HEK293 (cell line): ENCODE measurements at regions not wholly inside any gene's neighbourhood (a gene's known extent, or its start where the extent isn't known, plus 50 kb on each side); places are given as distances from the start of the nearest gene placed in this dataset.

ENCODE experiments used
- CTCF ChIA-PET: fragments of 350-600 bp; formaldehyde crosslinking; extraction: SDS; loops from one replicate; lab custom pipeline; 2021; ENCODE audit warnings: antibody characterized with exemption; lab: Yijun Ruan, JAX
- POLR2A ChIA-PET: fragments of 300-600 bp; formaldehyde crosslinking; extraction: SDS; loops from one replicate; lab custom pipeline; 2020; ENCODE audit warnings: antibody characterized with exemption, inconsistent platforms; lab: Yijun Ruan, JAX
- H3K27ac ChIP-seq: fragments of 200-500 bp; sonication (Bioruptor generic); 2 replicates; pipeline ENCODE4 v1.5.1; 2014; ENCODE audit warnings: low read depth, low read length, control low read depth, inconsistent platforms; ENCODE audit errors: extremely low read depth
- H3K36me3 ChIP-seq, 2 experiments: fragments of 200-500 bp in 1 of 2; sonication (Bioruptor generic) in 1 of 2; 1 replicate in 1 of 2; 2 replicates in 1 of 2; pipeline ENCODE4 v1.5.1; 2014 to 2017; ENCODE audit warnings: inconsistent platforms in 2 of 2, low read length in 2 of 2; ENCODE audit not compliant: control insufficient read depth in 2 of 2, insufficient read depth in 1 of 2
- H3K4me1 ChIP-seq: fragments of 200-500 bp; sonication (Bioruptor generic); 2 replicates; pipeline ENCODE4 v1.5.1; 2014; ENCODE audit warnings: mild to moderate bottlenecking, low read length, inconsistent platforms; ENCODE audit not compliant: control insufficient read depth, insufficient read depth
- H3K4me3 ChIP-seq: 2 replicates; pipeline ENCODE4 v1.5.1; 2011; ENCODE audit warnings: low read depth, mild to moderate bottlenecking, control low read depth, low read length, moderate library complexity
- H3K9me3 ChIP-seq: fragments of 200-500 bp; sonication (Bioruptor generic); 2 replicates; pipeline ENCODE4 v1.5.1; 2014; ENCODE audit warnings: low read depth, low read length, inconsistent platforms; ENCODE audit not compliant: control insufficient read depth, insufficient read depth
- GFI1B ChIP-seq: fragments of 450-650 bp; formaldehyde crosslinking; IDR thresholded peaks from 2 replicates; pipeline ENCODE4 v1.5.1; 2016; ENCODE audit warnings: missing biosample characterization, missing genetic modification characterization
- HOXA7 ChIP-seq: sonication (generic); formaldehyde crosslinking; IDR thresholded peaks from 2 replicates; pipeline ENCODE4 v1.8.1; 2022; ENCODE audit warnings: missing genetic modification reagents, borderline replicate concordance
- KLF9 ChIP-seq: fragments of 450-650 bp; formaldehyde crosslinking; IDR thresholded peaks from 2 replicates; pipeline ENCODE4 v1.5.1; 2016; ENCODE audit warnings: missing biosample characterization, missing genetic modification characterization, low read depth
- OSR2 ChIP-seq: fragments of 450-650 bp; formaldehyde crosslinking; IDR thresholded peaks from 2 replicates; pipeline ENCODE4 v1.5.1; 2016; ENCODE audit warnings: missing biosample characterization, missing genetic modification characterization
- PBX3 ChIP-seq: sonication (generic); formaldehyde crosslinking; IDR thresholded peaks from 2 replicates; pipeline ENCODE4 v1.8.1; 2022; ENCODE audit warnings: mild to moderate bottlenecking, moderate library complexity, missing genetic modification reagents
- SP3 ChIP-seq: fragments of 450-650 bp; formaldehyde crosslinking; IDR thresholded peaks from 2 replicates; pipeline ENCODE4 v1.5.1; 2016; ENCODE audit warnings: missing biosample characterization, missing genetic modification characterization
- TRIM28 ChIP-seq: IDR thresholded peaks from 2 replicates; pipeline ENCODE4 v1.6.1; 2011; ENCODE audit warnings: low read length, control low read depth, borderline replicate concordance
- ZBTB21 ChIP-seq: fragments of 450-650 bp; formaldehyde crosslinking; IDR thresholded peaks from 2 replicates; pipeline ENCODE4 v1.5.1; 2017; ENCODE audit warnings: missing biosample characterization, missing genetic modification characterization
- ZBTB44 ChIP-seq: fragments of 450-650 bp; IDR thresholded peaks from 2 replicates; pipeline ENCODE4 v1.5.1; 2018; ENCODE audit warnings: missing biosample characterization, mild to moderate bottlenecking, missing genetic modification characterization
- ZBTB48 ChIP-seq: fragments of 450-650 bp; formaldehyde crosslinking; IDR thresholded peaks from 2 replicates; pipeline ENCODE4 v1.5.1; 2016; ENCODE audit warnings: missing biosample characterization, missing genetic modification characterization
- ZNF2 ChIP-seq: fragments of 450-650 bp; formaldehyde crosslinking; IDR thresholded peaks from 2 replicates; pipeline ENCODE4 v1.5.1; 2016; ENCODE audit warnings: missing biosample characterization, missing genetic modification characterization
- ZNF221 ChIP-seq: fragments of 450-650 bp; formaldehyde crosslinking; IDR thresholded peaks from 2 replicates; pipeline ENCODE4 v1.5.1; 2017; ENCODE audit warnings: missing biosample characterization, missing genetic modification characterization, borderline replicate concordance
- ZNF223 ChIP-seq: fragments of 450-650 bp; formaldehyde crosslinking; IDR thresholded peaks from 2 replicates; pipeline ENCODE4 v1.5.1; 2016; ENCODE audit warnings: missing biosample characterization, missing genetic modification characterization
- ZNF248 ChIP-seq: fragments of 450-650 bp; formaldehyde crosslinking; IDR thresholded peaks from 2 replicates; pipeline ENCODE4 v1.5.1; 2017; ENCODE audit warnings: missing biosample characterization, missing genetic modification characterization
- ZNF280D ChIP-seq: fragments of 450-650 bp; formaldehyde crosslinking; IDR thresholded peaks from 2 replicates; pipeline ENCODE4 v1.5.1; 2016; ENCODE audit warnings: missing biosample characterization, missing genetic modification characterization
- ZNF311 ChIP-seq: fragments of 450-650 bp; formaldehyde crosslinking; IDR thresholded peaks from 2 replicates; pipeline ENCODE4 v1.5.1; 2017; ENCODE audit warnings: missing biosample characterization, missing genetic modification characterization, borderline replicate concordance
- ZNF423 ChIP-seq: fragments of 450-650 bp; formaldehyde crosslinking; IDR thresholded peaks from 2 replicates; pipeline ENCODE4 v1.5.1; 2016; ENCODE audit warnings: missing biosample characterization, missing genetic modification characterization
- ZNF433 ChIP-seq: fragments of 450-650 bp; formaldehyde crosslinking; IDR thresholded peaks from 2 replicates; pipeline ENCODE4 v1.5.1; 2016; ENCODE audit warnings: missing biosample characterization, missing genetic modification characterization, low read depth
- ZNF48 ChIP-seq: fragments of 450-650 bp; formaldehyde crosslinking; IDR thresholded peaks from 2 replicates; pipeline ENCODE4 v1.5.1; 2016; ENCODE audit warnings: missing biosample characterization, missing genetic modification characterization
- ZNF488 ChIP-seq: fragments of 450-650 bp; formaldehyde crosslinking; IDR thresholded peaks from 2 replicates; pipeline ENCODE4 v1.5.1; 2016; ENCODE audit warnings: missing biosample characterization, missing genetic modification characterization
- ZNF658 ChIP-seq: fragments of 450-650 bp; formaldehyde crosslinking; IDR thresholded peaks from 2 replicates; pipeline ENCODE4; 2016; ENCODE audit warnings: missing biosample characterization, missing genetic modification characterization
- ZNF660 ChIP-seq: fragments of 450-650 bp; IDR thresholded peaks from 2 replicates; pipeline ENCODE4 v1.5.1; 2018; ENCODE audit warnings: missing biosample characterization, mild to moderate bottlenecking, missing genetic modification characterization
- ZNF701 ChIP-seq: fragments of 450-650 bp; formaldehyde crosslinking; IDR thresholded peaks from 2 replicates; pipeline ENCODE4 v1.5.1; 2016; ENCODE audit warnings: missing biosample characterization, missing genetic modification characterization
- ZNF792 ChIP-seq: fragments of 450-650 bp; formaldehyde crosslinking; IDR thresholded peaks from 2 replicates; pipeline ENCODE4 v1.5.1; 2016; ENCODE audit warnings: missing biosample characterization, missing genetic modification characterization
- ZSCAN30 ChIP-seq: fragments of 450-650 bp; IDR thresholded peaks from 2 replicates; pipeline ENCODE4 v1.5.1; 2018; ENCODE audit warnings: missing biosample characterization, mild to moderate bottlenecking, missing genetic modification characterization, moderate library complexity
- TF ChIP-seq, protein P1 (sequence below): fragments of 450-650 bp; formaldehyde crosslinking; IDR thresholded peaks from 2 replicates; pipeline ENCODE4 v1.5.1; 2017; ENCODE audit warnings: missing biosample characterization, missing genetic modification characterization
- TF ChIP-seq, protein P2 (sequence below): fragments of 450-650 bp; formaldehyde crosslinking; IDR thresholded peaks from 2 replicates; pipeline ENCODE4 v1.5.1; 2016; ENCODE audit warnings: missing biosample characterization, missing genetic modification characterization, low read depth

- Histone ChIP-seq H3K4me1 (no peaks in the 10 kb centered on the region), H3K27ac (no peak overlapping the region), H3K9me3 (no peaks in the 10 kb centered on the region), H3K36me3 (no peaks in the 10 kb centered on the region), H3K4me3 (no peak overlapping the region)
- no peak for TF ChIP-seq ZNF423 (tag by site-specific recombination)
- TF ChIP-seq ZBTB44 (tag by site-specific recombination): no peak
- TF ChIP-seq ZNF433 (tag by site-specific recombination): no peak
- no peak for TF ChIP-seq OSR2 (tag by site-specific recombination)
- no peak for TF ChIP-seq ZNF223 (tag by site-specific recombination)
- no peak for TF ChIP-seq TRIM28
- no peak for TF ChIP-seq ZNF701 (tag by site-specific recombination)
- no peak for TF ChIP-seq ZSCAN30 (tag by site-specific recombination)
- TF ChIP-seq ZNF248 (tag by site-specific recombination): no peak
- TF ChIP-seq ZNF2 (tag by site-specific recombination): no peak
- no peak for TF ChIP-seq HOXA7 (CRISPR knock-in tag)
- no peak for TF ChIP-seq ZNF792 (tag by site-specific recombination)
- no peak for TF ChIP-seq ZNF660 (tag by site-specific recombination)
- TF ChIP-seq, protein P1, sequence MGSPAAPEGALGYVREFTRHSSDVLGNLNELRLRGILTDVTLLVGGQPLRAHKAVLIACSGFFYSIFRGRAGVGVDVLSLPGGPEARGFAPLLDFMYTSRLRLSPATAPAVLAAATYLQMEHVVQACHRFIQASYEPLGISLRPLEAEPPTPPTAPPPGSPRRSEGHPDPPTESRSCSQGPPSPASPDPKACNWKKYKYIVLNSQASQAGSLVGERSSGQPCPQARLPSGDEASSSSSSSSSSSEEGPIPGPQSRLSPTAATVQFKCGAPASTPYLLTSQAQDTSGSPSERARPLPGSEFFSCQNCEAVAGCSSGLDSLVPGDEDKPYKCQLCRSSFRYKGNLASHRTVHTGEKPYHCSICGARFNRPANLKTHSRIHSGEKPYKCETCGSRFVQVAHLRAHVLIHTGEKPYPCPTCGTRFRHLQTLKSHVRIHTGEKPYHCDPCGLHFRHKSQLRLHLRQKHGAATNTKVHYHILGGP (tag by site-specific recombination): no peak
- TF ChIP-seq ZNF658 (tag by site-specific recombination): no peak
- CTCF ChIA-PET: interaction anchor here (0.7 to 1.5 kb wide), 2 partner anchors 13 to 322 kb away, joined by 3 to 4 read pairs; no protein-coding TSS in a partner anchor
- POLR2A ChIA-PET: no interaction called here
These were observed 439.3 kb downstream of the PCDH20 start for GRCh38 chr13:60976367-60976766.

DNA sequence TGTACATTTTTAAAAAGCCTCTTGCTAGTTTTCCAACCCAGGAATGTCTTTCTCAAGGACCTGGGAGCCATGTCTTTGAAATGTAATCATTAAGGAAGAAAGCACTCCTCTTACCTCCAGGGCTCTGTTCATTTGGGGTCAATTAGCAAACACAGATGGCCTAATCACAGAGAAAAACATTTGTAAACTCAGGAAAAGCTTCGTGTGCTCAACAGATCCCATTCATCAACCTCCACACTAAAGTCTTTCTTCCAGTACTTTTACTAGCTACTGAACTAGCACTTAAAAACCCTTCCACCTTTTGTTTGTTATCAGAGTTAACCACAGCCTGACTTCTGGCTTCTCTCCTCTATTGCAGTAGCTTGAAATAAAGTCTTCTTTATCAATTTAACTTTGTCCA lies 441.4 kb downstream of the PCDH20 start:
- H3K9me3 ChIP-seq: no peaks in the 10 kb centered on the region
- no peaks in the 10 kb centered on the region for H3K36me3 ChIP-seq
- ChIA-PET POLR2A (no interaction called here), CTCF (no interaction called here)
- H3K4me3 ChIP-seq: no peak overlapping the region
- no peaks in the 10 kb centered on the region for H3K4me1 ChIP-seq
- no peak overlapping the region for H3K27ac ChIP-seq
- TF ChIP-seq PBX3 (CRISPR knock-in tag) (no peak), ZNF311 (tag by site-specific recombination) (no peak), ZNF660 (tag by site-specific recombination) (no peak), ZNF280D (tag by site-specific recombination) (no peak), ZBTB21 (tag by site-specific recombination) (no peak), ZNF488 (no peak), ZBTB48 (tag by site-specific recombination) (no peak), SP3 (tag by site-specific recombination) (no peak), ZNF221 (no peak), ZNF433 (tag by site-specific recombination) (no peak), ZNF48 (no peak), KLF9 (tag by site-specific recombination) (no peak), GFI1B (tag by site-specific recombination) (no peak)
- TF ChIP-seq, protein P2, sequence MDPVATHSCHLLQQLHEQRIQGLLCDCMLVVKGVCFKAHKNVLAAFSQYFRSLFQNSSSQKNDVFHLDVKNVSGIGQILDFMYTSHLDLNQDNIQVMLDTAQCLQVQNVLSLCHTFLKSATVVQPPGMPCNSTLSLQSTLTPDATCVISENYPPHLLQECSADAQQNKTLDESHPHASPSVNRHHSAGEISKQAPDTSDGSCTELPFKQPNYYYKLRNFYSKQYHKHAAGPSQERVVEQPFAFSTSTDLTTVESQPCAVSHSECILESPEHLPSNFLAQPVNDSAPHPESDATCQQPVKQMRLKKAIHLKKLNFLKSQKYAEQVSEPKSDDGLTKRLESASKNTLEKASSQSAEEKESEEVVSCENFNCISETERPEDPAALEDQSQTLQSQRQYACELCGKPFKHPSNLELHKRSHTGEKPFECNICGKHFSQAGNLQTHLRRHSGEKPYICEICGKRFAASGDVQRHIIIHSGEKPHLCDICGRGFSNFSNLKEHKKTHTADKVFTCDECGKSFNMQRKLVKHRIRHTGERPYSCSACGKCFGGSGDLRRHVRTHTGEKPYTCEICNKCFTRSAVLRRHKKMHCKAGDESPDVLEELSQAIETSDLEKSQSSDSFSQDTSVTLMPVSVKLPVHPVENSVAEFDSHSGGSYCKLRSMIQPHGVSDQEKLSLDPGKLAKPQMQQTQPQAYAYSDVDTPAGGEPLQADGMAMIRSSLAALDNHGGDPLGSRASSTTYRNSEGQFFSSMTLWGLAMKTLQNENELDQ (tag by site-specific recombination): no peak
